Ascending aorta (tissue), 2 donors: ENCODE measurements at regions not wholly inside any gene's neighbourhood (a gene's known extent, or its start where the extent isn't known, plus 50 kb on each side); places are given as distances from the start of the nearest gene placed in this dataset.

Experiments used
- DNase-seq, 2 donors: peaks; one replicate each; pipeline ENCODE4 v3.0.0-alpha.2; 2019; ENCODE audit warnings: low spot score in 2 of 2
- H3K27ac ChIP-seq, 2 donors: fragments of 200-600 bp; sonication (generic); one replicate each; pipeline ENCODE4 v1.5.1; 2016 to 2017; ENCODE audit warnings: mild to moderate bottlenecking in 1 of 2
- H3K27me3 ChIP-seq: fragments of 200-600 bp; sonication (generic); one replicate; pipeline ENCODE4 v1.5.1; 2017
- H3K36me3 ChIP-seq, 2 donors: fragments of 200-600 bp; sonication (generic); one replicate each; pipeline ENCODE4 v1.5.1; 2016
- H3K4me1 ChIP-seq, 2 donors: fragments of 200-600 bp; sonication (generic); one replicate each; pipeline ENCODE4 v1.5.1; 2016 to 2017; ENCODE audit warnings: mild to moderate bottlenecking in 1 of 2
- H3K4me3 ChIP-seq, 2 donors: fragments of 200-600 bp; sonication (generic); one replicate each; pipeline ENCODE4 v1.5.1; 2016 to 2017; ENCODE audit warnings: mild to moderate bottlenecking in 1 of 2
- H3K9me3 ChIP-seq, 2 donors: fragments of 200-600 bp; sonication (generic); one replicate each; pipeline ENCODE4 v1.5.1; 2016
- CTCF ChIP-seq, 3 experiments: fragments of 200-600 bp in 2 of 3; fragments of 450-650 bp in 1 of 3; sonication (generic) in 2 of 3; IDR thresholded peaks; one replicate each; pipeline ENCODE4 v1.5.1; 2016 to 2019; ENCODE audit warnings: antibody characterized with exemption in 3 of 3, mild to moderate bottlenecking in 1 of 3, moderate library complexity in 1 of 3
- intact Hi-C: fragments of 100-400 bp; cut with DNase I; formaldehyde crosslinking; loops from one replicate; pipeline ENCODE4 v1.15.1; 2023

- DNase-seq: no peak
- H3K36me3 ChIP-seq: no peaks in the 10 kb centered on the region
- no peaks in the 10 kb centered on the region for H3K9me3 ChIP-seq
- TF ChIP-seq CTCF (IDR thresholded peaks at IDR 0.05): no peak
- no peak overlapping the region for H3K27ac ChIP-seq
- intact Hi-C loops: no loop called here
- H3K4me3 ChIP-seq: no peak overlapping the region
- H3K4me1 ChIP-seq: no peaks in the 10 kb centered on the region
- no peaks in the 10 kb centered on the region for H3K27me3 ChIP-seq
Observed at GRCh38 chr2:239484571-239485355, 83.9 kb upstream of the HDAC4 start.

- Histone ChIP-seq H3K36me3 (no peaks in the 10 kb centered on the region), H3K9me3 (no peaks in the 10 kb centered on the region), H3K4me1 (no peaks in the 10 kb centered on the region), H3K27me3 (no peaks in the 10 kb centered on the region), H3K27ac (no peak overlapping the region), H3K4me3 (no peak overlapping the region)
- no peak for DNase-seq
- intact Hi-C loops: no loop called here
- TF ChIP-seq CTCF (IDR thresholded peaks at IDR 0.05): no peak
Observed at GRCh38 chr2:239482778-239483712, 82.2 kb upstream of the HDAC4 start.

- TF ChIP-seq CTCF (IDR thresholded peaks at IDR 0.05): no peak
Observed at GRCh38 chr2:239479471-239479870, 78.7 kb upstream of the HDAC4 start.

GRCh38 chr2:239477591-239477990 is 76.8 kb upstream of the HDAC4 start:
- intact Hi-C loops: no loop called here
- no peaks in the 10 kb centered on the region for H3K9me3 ChIP-seq
- no peak for DNase-seq

More at GRCh38 chr2:239479471-239479870, 78.7 kb upstream of the HDAC4 start:
- intact Hi-C loops: no loop called here
- Histone ChIP-seq H3K9me3 (no peaks in the 10 kb centered on the region), H3K4me3 (no peak overlapping the region), H3K4me1 (no peaks in the 10 kb centered on the region), H3K36me3 (no peaks in the 10 kb centered on the region), H3K27ac (no peak overlapping the region), H3K27me3 (no peaks in the 10 kb centered on the region)
- DNase-seq: no peak

More at GRCh38 chr2:239477591-239477990, 76.8 kb upstream of the HDAC4 start:
- no peak for TF ChIP-seq CTCF (IDR thresholded peaks at IDR 0.05)
- Histone ChIP-seq H3K4me1 (no peaks in the 10 kb centered on the region), H3K36me3 (no peaks in the 10 kb centered on the region), H3K4me3 (no peak overlapping the region), H3K27me3 (no peaks in the 10 kb centered on the region), H3K27ac (no peak overlapping the region)
